ENCODE measurements at regions not wholly inside any gene's neighbourhood (a gene's known extent, or its start where the extent isn't known, plus 50 kb on each side); places are given as distances from the start of the nearest gene placed in this dataset.

GRCh38 chr4:42809419-42810084 lies 83.0 kb upstream of the GRXCR1 start:
- Histone ChIP-seq H3K4me2 (ENCODE audit: low read depth, low read length, poor library complexity, severe bottlenecking) (no peak overlapping the region), H3K9me2 (replicated peaks; ENCODE audit: low read depth, low read length) (no peaks in the 10 kb centered on the region), H2AFZ (ENCODE audit: low read length) (no peak overlapping the region), H3F3A (ENCODE audit: low read depth) (no peaks in the 10 kb centered on the region), H3K79me2 (ENCODE audit: insufficient read depth, low read length) (no peaks in the 10 kb centered on the region), H3K4me3 (ENCODE audit: low read length, poor library complexity, severe bottlenecking) (no peak overlapping the region), H3K4me1 (ENCODE audit: insufficient read depth, low read length, poor library complexity, severe bottlenecking) (no peaks in the 10 kb centered on the region), H3K9ac (ENCODE audit: low read depth, low read length, poor library complexity, severe bottlenecking) (no peak overlapping the region), H4K20me1 (ENCODE audit: insufficient read depth, low read length, poor library complexity, severe bottlenecking) (no peaks in the 10 kb centered on the region), H3K9me3 (ENCODE audit: insufficient read depth, low read depth, low read length) (no peaks in the 10 kb centered on the region), H3K36me3 (ENCODE audit: insufficient read depth, low read length) (no peaks in the 10 kb centered on the region), H3K27me3 (ENCODE audit: insufficient read depth, low read length, poor library complexity, severe bottlenecking) (no peaks in the 10 kb centered on the region)
- TF ChIP-seq CTCF (conservative IDR thresholded peaks at IDR 0.05; ENCODE audit: low read length) (no peak), EZH2phosphoT487 (IDR thresholded peaks at IDR 0.05; ENCODE audit: borderline replicate concordance) (no peak)

- Histone ChIP-seq H2AFZ (ENCODE audit: low read length) (no peak overlapping the region), H3K9me3 (ENCODE audit: insufficient read depth, low read depth, low read length) (peaks cover 7% of the 10 kb centered on the region; the same call in 1 of the 2 replicates), H3K4me1 (ENCODE audit: insufficient read depth, low read length, poor library complexity, severe bottlenecking) (no peaks in the 10 kb centered on the region), H4K20me1 (ENCODE audit: insufficient read depth, low read length, poor library complexity, severe bottlenecking) (no peaks in the 10 kb centered on the region), H3K9me2 (replicated peaks; ENCODE audit: low read depth, low read length) (no peaks in the 10 kb centered on the region), H3K9ac (ENCODE audit: low read depth, low read length, poor library complexity, severe bottlenecking) (no peak overlapping the region), H3K36me3 (ENCODE audit: insufficient read depth, low read length) (no peaks in the 10 kb centered on the region), H3K79me2 (ENCODE audit: insufficient read depth, low read length) (no peaks in the 10 kb centered on the region), H3F3A (ENCODE audit: low read depth) (no peaks in the 10 kb centered on the region), H3K27me3 (ENCODE audit: insufficient read depth, low read length, poor library complexity, severe bottlenecking) (no peaks in the 10 kb centered on the region), H3K4me2 (ENCODE audit: low read depth, low read length, poor library complexity, severe bottlenecking) (no peak overlapping the region), H3K4me3 (ENCODE audit: low read length, poor library complexity, severe bottlenecking) (no peak overlapping the region)
- TF ChIP-seq CTCF (conservative IDR thresholded peaks at IDR 0.05; ENCODE audit: low read length), result no peak
- TF ChIP-seq EZH2phosphoT487 (IDR thresholded peaks at IDR 0.05; ENCODE audit: borderline replicate concordance), result no peak
Observed at GRCh38 chr4:42806303-42806835, 86.1 kb upstream of the GRXCR1 start.

- H3K9me3 ChIP-seq (ENCODE audit: insufficient read depth, low read depth, low read length), result no peaks in the 10 kb centered on the region
- no peaks in the 10 kb centered on the region for H4K20me1 ChIP-seq (ENCODE audit: insufficient read depth, low read length, poor library complexity, severe bottlenecking)
- TF ChIP-seq EZH2phosphoT487 (IDR thresholded peaks at IDR 0.05; ENCODE audit: borderline replicate concordance), result no peak
- TF ChIP-seq CTCF (conservative IDR thresholded peaks at IDR 0.05; ENCODE audit: low read length), result no peak
- no peaks in the 10 kb centered on the region for H3K36me3 ChIP-seq (ENCODE audit: insufficient read depth, low read length)
- no peaks in the 10 kb centered on the region for H3K27me3 ChIP-seq (ENCODE audit: insufficient read depth, low read length, poor library complexity, severe bottlenecking)
- H3K4me2 ChIP-seq (ENCODE audit: low read depth, low read length, poor library complexity, severe bottlenecking), result no peak overlapping the region
- H3K9ac ChIP-seq (ENCODE audit: low read depth, low read length, poor library complexity, severe bottlenecking), result no peak overlapping the region
- H3F3A ChIP-seq (ENCODE audit: low read depth), result no peaks in the 10 kb centered on the region
- no peak overlapping the region for H2AFZ ChIP-seq (ENCODE audit: low read length)
- no peak overlapping the region for H3K4me3 ChIP-seq (ENCODE audit: low read length, poor library complexity, severe bottlenecking)
- no peaks in the 10 kb centered on the region for H3K9me2 ChIP-seq (replicated peaks; ENCODE audit: low read depth, low read length)
- no peaks in the 10 kb centered on the region for H3K79me2 ChIP-seq (ENCODE audit: insufficient read depth, low read length)
- no peaks in the 10 kb centered on the region for H3K4me1 ChIP-seq (ENCODE audit: insufficient read depth, low read length, poor library complexity, severe bottlenecking)
Observed at GRCh38 chr4:42789041-42789567, 103.4 kb upstream of the GRXCR1 start.
